ENCODE measurements at regions not wholly inside any gene's neighbourhood (a gene's known extent, or its start where the extent isn't known, plus 50 kb on each side); places are given as distances from the start of the nearest gene placed in this dataset.
"Not testable (repeated sequence)": the region's sequence is repeated elsewhere in the genome, so short reads cannot be mapped to it uniquely, and the experiment has no call there.

DNA sequence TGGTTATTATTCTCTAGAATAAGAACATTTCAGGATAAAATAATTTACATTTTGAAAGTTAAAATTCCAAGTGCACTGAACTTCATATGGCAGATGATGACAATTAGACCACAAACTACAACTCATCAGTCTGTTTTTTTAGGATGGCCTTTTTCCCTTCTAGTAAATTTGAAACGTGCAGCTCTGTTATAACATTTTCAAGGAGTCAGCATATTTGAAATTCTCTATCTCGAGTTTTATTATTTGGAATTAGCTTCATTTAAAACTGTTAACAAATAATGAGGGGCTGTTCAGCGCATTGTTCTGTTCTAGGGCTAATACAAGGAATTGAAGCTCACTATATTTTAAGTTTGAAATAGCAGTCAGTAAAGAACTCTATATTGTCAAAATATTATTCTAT, 176.9 kb downstream of the ZNF37A start:
- TF ChIP-seq, protein P1, sequence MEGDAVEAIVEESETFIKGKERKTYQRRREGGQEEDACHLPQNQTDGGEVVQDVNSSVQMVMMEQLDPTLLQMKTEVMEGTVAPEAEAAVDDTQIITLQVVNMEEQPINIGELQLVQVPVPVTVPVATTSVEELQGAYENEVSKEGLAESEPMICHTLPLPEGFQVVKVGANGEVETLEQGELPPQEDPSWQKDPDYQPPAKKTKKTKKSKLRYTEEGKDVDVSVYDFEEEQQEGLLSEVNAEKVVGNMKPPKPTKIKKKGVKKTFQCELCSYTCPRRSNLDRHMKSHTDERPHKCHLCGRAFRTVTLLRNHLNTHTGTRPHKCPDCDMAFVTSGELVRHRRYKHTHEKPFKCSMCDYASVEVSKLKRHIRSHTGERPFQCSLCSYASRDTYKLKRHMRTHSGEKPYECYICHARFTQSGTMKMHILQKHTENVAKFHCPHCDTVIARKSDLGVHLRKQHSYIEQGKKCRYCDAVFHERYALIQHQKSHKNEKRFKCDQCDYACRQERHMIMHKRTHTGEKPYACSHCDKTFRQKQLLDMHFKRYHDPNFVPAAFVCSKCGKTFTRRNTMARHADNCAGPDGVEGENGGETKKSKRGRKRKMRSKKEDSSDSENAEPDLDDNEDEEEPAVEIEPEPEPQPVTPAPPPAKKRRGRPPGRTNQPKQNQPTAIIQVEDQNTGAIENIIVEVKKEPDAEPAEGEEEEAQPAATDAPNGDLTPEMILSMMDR (IDR thresholded peaks at IDR 0.05), result not testable (repeated sequence)
- TF ChIP-seq POLR2A (IDR thresholded peaks at IDR 0.05); POLR2AphosphoS5 (IDR thresholded peaks at IDR 0.05); EP300 (IDR thresholded peaks at IDR 0.05; ENCODE audit: low read depth): not testable (repeated sequence)
